HG02870 (cell line): ENCODE measurements at regions not wholly inside any gene's neighbourhood (a gene's known extent, or its start where the extent isn't known, plus 50 kb on each side); places are given as distances from the start of the nearest gene placed in this dataset.

Experiments used
- ATAC-seq: cut with Tn5 transposase; IDR thresholded peaks from one replicate; pipeline ENCODE4 v1.9.1; 2021; ENCODE audit warnings: mild to moderate bottlenecking, moderate library complexity; ENCODE audit not compliant: unreplicated experiment

GRCh38 chr1:214199585-214199984 is 81.4 kb upstream of the SMYD2 start:
- no peak for ATAC-seq

- no peak for ATAC-seq
These were observed 78.0 kb upstream of the SMYD2 start for GRCh38 chr1:214202992-214203391.

GRCh38 chr1:214205053-214205452 is 75.9 kb upstream of the SMYD2 start:
- no peak for ATAC-seq

GRCh38 chr1:214208460-214208859 is 72.5 kb upstream of the SMYD2 start:
- no peak for ATAC-seq

DNA sequence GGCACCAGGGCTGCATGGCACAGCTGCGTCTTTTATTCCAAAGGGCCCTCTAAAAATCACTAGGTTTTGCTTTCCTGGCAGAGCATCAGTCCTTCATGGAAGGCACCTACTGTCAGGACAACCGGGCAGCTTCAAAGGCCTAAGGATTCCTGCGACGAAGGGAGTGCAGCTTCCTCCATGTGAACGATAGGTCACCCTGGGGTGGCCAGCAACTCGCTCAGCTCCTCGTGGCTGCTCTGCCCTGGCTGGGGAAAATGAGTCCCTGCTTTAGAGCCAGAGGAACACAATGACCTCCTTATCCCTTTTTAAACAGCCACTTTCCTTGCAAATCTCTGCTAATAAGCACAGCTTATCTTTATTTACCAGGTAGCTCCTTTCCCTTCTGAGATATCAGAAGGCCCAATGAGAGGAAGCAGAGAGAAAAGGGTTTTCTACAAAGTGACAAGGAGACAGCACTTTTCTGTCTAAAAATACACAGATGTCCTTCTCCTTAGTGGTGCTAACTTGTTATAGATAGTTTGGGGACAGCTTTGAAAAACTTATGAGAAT is 71.6 kb upstream of the SMYD2 start:
- ATAC-seq: no peak

GRCh38 chr1:214213136-214213535 is 67.8 kb upstream of the SMYD2 start:
- no peak for ATAC-seq

GRCh38 chr1:214214851-214215250 is 66.1 kb upstream of the SMYD2 start:
- ATAC-seq: no peak

DNA sequence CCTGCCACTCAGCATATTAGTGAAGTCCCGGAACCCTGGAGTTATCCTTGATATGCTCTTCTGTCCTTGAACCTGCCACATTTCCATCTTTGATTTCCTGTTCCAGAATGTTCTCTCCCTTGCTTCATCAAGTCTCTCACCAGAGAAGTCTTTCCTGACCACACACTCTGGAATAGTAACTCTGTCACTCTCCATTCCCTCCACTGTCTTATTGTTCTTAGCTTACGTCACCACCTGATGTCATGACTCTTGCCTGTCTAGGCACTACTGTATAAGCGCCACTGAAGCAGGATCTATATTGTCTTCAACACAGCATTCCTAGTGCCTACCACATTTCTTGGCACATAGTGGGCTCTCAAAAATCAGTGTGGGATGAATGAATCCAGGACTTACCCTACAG is 65.4 kb upstream of the SMYD2 start:
- ATAC-seq: no peak

- no peak for ATAC-seq
These were observed 64.9 kb upstream of the SMYD2 start for GRCh38 chr1:214216021-214216420.

DNA sequence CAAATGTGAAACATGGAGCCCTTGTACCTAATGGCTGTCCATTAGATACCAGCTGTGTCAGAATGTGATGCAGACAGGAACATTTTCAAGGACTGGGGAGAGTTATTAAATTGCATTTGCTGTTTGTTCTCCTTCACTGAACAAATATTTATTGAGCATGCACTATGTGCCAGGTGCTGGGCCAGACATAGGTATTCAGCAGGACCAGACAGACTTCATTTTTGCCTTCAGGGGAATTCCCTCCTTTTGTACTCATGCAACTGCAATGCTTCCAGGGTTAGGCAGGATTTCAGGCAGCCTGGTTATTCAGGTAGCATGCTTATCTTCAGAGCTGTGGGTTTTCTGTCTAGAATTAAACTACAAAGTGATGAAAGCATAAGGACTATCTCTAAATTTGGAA is 64.2 kb upstream of the SMYD2 start:
- ATAC-seq: no peak

- ATAC-seq: no peak
These were observed 61.1 kb upstream of the SMYD2 start for GRCh38 chr1:214219902-214220301.

DNA sequence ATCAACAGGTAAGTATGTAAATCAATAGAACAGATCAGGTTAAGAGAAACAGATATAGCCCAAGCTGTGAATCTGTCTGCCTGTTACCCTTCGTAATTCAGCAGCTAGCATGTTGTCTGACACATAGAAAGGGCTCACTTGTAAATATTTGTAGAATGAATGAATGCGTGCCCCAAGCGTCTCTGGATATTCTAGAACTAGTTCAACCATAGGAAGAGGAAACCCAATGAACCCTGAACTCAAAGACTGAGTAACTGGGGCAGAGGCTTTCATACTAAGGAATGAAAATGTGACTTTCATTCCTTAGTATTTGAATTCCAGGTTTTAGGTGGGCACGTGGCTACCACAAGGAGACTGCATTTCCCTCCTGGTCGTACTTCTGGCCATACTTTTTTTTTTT is 60.1 kb upstream of the SMYD2 start:
- no peak for ATAC-seq

- no peak for ATAC-seq
These were observed 56.2 kb upstream of the SMYD2 start for GRCh38 chr1:214224611-214225354.

GRCh38 chr1:214228976-214229375 is 52.0 kb upstream of the SMYD2 start:
- ATAC-seq: no peak

- no peak for ATAC-seq
These were observed 51.2 kb upstream of the SMYD2 start for GRCh38 chr1:214229736-214230135.
